Stimulated activated memory B cell treated with anti-CD40 and anti-IgM and Interleukin-4, amounts not matched to agents 10 μg/mL and 1 μg/mL and 100 μg/mL, for 72 hours (primary cell): ENCODE measurements at regions not wholly inside any gene's neighbourhood (a gene's known extent, or its start where the extent isn't known, plus 50 kb on each side); places are given as distances from the start of the nearest gene placed in this dataset.
"Not testable (repeated sequence)": the region's sequence is repeated elsewhere in the genome, so short reads cannot be mapped to it uniquely, and the experiment has no call there.

ENCODE experiments used
- ATAC-seq: fragments of 150-1000 bp; cut with Tn5 transposase; 2 replicates; pipeline ENCODE4 v1.10.0; 2021
- H3K27ac Mint-ChIP-seq: one replicate; pipeline ENCODE4 v1.8.0; 2022; ENCODE audit warnings: mild to moderate bottlenecking, mixed read lengths
- H3K27me3 Mint-ChIP-seq: one replicate; pipeline ENCODE4 v1.8.0; 2022; ENCODE audit warnings: mixed read lengths
- H3K36me3 Mint-ChIP-seq: one replicate; pipeline ENCODE4 v1.8.0; 2022; ENCODE audit warnings: mixed read lengths
- H3K4me1 Mint-ChIP-seq: one replicate; pipeline ENCODE4 v1.8.0; 2022; ENCODE audit warnings: mixed read lengths
- H3K4me3 Mint-ChIP-seq: one replicate; pipeline ENCODE4 v1.8.0; 2022; ENCODE audit warnings: mild to moderate bottlenecking, moderate library complexity, mixed read lengths
- H3K9me3 Mint-ChIP-seq: one replicate; pipeline ENCODE4 v1.8.0; 2022; ENCODE audit warnings: mixed read lengths

DNA sequence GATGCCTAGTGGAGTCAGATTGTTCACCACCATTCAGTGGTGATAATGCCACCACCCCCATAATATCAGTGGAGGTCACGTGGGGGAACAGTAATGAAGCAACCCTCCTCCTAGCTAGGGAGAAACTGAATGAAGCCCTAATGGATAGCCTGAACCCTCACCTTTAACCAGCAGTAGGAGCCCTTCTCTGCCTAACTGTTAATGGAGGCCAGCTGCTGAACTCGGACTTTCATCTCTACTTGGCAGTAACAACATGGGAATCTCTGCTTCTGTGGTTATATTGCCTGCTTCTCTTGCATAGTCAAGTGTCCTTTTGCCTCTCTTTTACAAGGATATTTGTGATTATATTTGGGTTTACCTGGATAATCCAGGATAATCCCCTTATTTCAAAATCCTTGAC lies 1097.9 kb downstream of the REEP3 start:
- Mint-ChIP-seq H3K27me3 (no peaks in the 10 kb centered on the region), H3K4me1 (no peaks in the 10 kb centered on the region), H3K4me3 (no peak overlapping the region), H3K36me3 (no peaks in the 10 kb centered on the region), H3K9me3 (no peaks in the 10 kb centered on the region), H3K27ac (no peak overlapping the region)
- no peak for ATAC-seq

DNA sequence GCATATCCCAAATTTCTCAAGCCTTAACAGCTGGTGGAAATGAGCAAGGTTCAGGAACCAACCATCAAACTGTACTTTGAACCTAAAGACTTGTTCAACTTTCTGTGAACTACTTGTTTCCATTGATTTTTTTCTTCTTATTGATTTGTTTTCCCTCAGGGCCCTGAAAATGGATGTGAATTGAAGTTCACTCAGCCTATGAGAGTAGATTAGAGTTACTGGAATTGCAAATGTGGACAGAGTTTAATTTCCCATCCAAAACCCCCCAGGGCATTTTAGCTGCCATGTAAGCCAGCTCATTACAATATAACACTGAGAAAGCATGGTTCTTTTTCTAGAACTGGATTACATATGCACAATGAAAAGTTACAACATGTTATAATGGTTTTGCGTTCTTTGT lies 1105.7 kb downstream of the REEP3 start:
- Mint-ChIP-seq H3K27me3 (no peaks in the 10 kb centered on the region), H3K36me3 (no peaks in the 10 kb centered on the region), H3K9me3 (peaks cover 4% of the 10 kb centered on the region), H3K27ac (no peak overlapping the region), H3K4me1 (no peaks in the 10 kb centered on the region), H3K4me3 (no peak overlapping the region)
- no peak for ATAC-seq

DNA sequence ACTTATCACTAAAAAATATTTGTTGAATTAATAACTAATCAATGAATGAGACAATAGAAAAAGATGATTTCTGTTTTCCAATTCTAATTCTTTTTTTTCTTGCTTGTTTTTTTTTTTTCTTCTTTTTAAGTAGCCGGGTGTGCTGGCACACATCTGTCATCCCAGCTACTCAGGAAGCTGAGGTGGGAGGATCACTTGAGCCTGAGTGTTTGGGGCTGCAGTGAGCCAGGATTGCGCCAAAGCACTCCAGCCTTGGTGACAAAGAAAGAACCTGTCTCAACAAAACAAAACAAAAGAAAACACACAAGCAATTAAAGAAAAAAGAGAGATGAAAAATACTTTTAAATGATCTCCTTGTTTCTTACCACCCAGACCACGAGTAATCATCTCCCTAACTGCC lies 1109.3 kb downstream of the REEP3 start:
- Mint-ChIP-seq H3K27me3 (no peaks in the 10 kb centered on the region), H3K4me1 (no peaks in the 10 kb centered on the region), H3K4me3 (no peak overlapping the region), H3K36me3 (no peaks in the 10 kb centered on the region), H3K27ac (no peak overlapping the region), H3K9me3 (peaks cover 4% of the 10 kb centered on the region)
- ATAC-seq = no peak

DNA sequence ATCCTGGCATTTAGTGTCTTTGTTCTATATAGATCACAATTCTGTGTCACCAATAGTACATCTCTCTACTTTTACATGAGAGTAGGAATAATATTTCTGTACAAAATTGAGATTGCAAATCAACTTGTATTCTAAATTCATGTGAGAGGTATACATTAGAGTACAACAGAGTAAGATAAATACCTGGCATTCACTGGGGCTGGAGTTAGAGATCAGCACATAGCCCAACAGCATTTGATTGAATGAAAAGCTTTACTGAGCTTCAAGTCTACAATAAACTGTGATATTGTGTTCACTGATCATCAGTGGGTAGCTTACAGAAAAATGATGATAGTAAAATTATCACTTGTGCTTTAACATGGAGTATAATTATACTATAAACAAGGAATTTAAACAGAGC lies 1114.7 kb downstream of the REEP3 start:
- no peak overlapping the region for H3K4me3 Mint-ChIP-seq
- H3K27me3 Mint-ChIP-seq = no peaks in the 10 kb centered on the region
- no peaks in the 10 kb centered on the region for H3K9me3 Mint-ChIP-seq
- H3K4me1 Mint-ChIP-seq = no peaks in the 10 kb centered on the region
- no peak overlapping the region for H3K27ac Mint-ChIP-seq
- H3K36me3 Mint-ChIP-seq = no peaks in the 10 kb centered on the region
- ATAC-seq = no peak

DNA sequence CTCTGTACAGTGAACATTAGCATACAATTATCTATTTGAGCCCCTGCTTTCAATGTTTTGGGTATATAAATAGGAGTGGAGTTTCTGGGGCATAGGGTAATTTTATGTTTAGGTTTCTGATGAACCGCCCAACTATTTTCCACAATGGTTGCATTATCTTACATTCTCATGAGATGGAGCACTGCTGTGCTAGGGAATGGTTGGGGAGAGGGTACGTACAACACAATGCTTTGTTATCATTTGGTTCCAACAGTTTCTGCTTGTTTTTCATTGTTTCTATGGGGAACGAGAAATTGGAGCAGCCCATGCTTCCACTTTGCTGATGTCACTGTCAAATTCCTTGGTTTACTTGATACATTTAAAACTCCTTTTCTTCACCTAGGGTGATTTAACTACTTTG lies 1115.3 kb downstream of the REEP3 start:
- Mint-ChIP-seq H3K4me1 (no peaks in the 10 kb centered on the region), H3K4me3 (no peak overlapping the region), H3K36me3 (no peaks in the 10 kb centered on the region), H3K27me3 (no peaks in the 10 kb centered on the region), H3K27ac (no peak overlapping the region), H3K9me3 (no peaks in the 10 kb centered on the region)
- ATAC-seq = no peak

DNA sequence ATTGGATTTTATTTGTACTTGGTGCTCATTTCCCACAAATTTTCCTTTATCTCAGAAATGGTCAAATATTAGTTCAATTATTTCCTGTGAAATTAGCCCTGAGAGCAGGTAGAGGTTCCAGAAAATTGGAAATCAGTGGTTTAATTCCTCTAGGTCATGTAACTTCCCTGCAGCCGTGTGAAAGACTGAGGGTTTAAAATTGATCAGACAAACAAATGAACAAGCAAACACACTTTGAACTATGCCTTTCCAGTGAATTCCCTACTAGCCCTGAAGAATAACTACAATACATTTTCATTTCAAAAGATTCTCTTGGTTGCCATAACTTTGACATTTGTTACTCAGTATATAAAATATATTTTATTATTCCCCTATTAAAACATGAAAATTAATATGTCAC lies 1116.7 kb downstream of the REEP3 start:
- no peaks in the 10 kb centered on the region for H3K27me3 Mint-ChIP-seq
- no peak overlapping the region for H3K4me3 Mint-ChIP-seq
- H3K9me3 Mint-ChIP-seq = peaks cover 3% of the 10 kb centered on the region
- no peaks in the 10 kb centered on the region for H3K36me3 Mint-ChIP-seq
- H3K4me1 Mint-ChIP-seq = no peaks in the 10 kb centered on the region
- no peak overlapping the region for H3K27ac Mint-ChIP-seq
- ATAC-seq = no peak

DNA sequence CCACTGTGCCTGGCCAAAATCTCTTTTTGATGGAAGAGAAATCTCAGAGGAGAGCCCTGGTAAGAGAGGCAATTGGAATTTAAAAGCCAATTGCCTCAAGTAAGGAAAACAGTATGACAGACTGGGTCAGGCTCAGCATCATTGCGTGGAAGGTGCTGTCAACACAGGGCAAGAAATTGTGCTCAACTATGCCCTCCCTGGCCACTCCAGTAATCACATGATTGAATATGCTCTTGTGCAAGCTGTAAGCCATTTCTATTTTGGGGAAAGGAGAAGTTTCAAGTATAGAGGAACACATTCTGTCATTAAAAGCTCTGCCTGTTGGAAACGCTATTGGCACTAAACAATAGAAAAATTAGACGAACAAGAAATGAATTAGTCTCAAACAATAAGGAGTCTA lies 1127.7 kb downstream of the REEP3 start:
- ATAC-seq = no peak
- H3K4me1 Mint-ChIP-seq = no peaks in the 10 kb centered on the region
- H3K9me3 Mint-ChIP-seq = peaks cover 3% of the 10 kb centered on the region
- no peaks in the 10 kb centered on the region for H3K36me3 Mint-ChIP-seq
- H3K4me3 Mint-ChIP-seq = no peak overlapping the region
- H3K27me3 Mint-ChIP-seq = no peaks in the 10 kb centered on the region
- no peak overlapping the region for H3K27ac Mint-ChIP-seq

DNA sequence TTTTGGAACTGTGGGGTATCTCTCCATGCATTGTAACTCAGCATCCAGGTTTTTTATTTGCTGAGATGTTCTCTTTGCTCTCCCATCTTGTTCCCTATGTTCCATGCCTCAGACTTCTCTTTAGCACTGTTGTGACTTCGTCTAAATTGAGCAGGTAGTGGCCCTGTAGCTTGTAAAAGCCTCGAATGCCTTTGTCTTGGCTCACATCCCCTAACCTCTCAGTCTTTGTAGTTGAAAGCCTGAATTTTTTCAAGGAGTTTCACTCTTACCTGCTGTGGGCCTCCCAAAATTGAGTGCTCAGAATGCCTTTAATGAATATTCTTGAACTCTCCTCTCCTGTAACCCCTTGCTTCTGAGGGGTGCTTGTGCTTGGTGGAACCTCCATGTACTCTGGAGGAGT lies 1137.3 kb downstream of the REEP3 start:
- H3K4me3 Mint-ChIP-seq = no peak overlapping the region
- no peaks in the 10 kb centered on the region for H3K9me3 Mint-ChIP-seq
- H3K27me3 Mint-ChIP-seq = no peaks in the 10 kb centered on the region
- H3K27ac Mint-ChIP-seq = no peak overlapping the region
- H3K4me1 Mint-ChIP-seq = no peaks in the 10 kb centered on the region
- ATAC-seq = no peak
- no peaks in the 10 kb centered on the region for H3K36me3 Mint-ChIP-seq

DNA sequence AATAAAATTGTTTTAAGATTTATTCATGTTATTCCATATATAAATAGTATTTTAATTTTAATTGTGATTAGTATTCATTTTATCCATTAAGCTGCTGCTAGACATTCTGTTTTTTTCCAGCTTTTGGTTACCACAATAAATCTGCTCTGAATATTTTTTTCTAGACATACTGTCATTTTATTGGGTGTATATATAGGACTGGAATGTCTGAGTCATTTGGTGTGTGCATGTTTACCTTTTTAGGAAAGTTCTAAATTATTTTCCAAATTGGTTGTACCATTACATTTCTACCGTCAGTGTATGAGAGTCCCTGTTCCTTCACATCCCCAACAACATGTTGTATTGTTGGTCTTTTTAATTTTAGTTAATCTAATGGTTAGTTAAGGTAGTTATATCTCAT lies 1138.1 kb downstream of the REEP3 start:
- no peaks in the 10 kb centered on the region for H3K27me3 Mint-ChIP-seq
- H3K4me1 Mint-ChIP-seq = no peaks in the 10 kb centered on the region
- H3K27ac Mint-ChIP-seq = no peak overlapping the region
- peaks cover under 1% of the 10 kb centered on the region for H3K9me3 Mint-ChIP-seq
- H3K4me3 Mint-ChIP-seq = no peak overlapping the region
- no peaks in the 10 kb centered on the region for H3K36me3 Mint-ChIP-seq
- ATAC-seq = no peak

DNA sequence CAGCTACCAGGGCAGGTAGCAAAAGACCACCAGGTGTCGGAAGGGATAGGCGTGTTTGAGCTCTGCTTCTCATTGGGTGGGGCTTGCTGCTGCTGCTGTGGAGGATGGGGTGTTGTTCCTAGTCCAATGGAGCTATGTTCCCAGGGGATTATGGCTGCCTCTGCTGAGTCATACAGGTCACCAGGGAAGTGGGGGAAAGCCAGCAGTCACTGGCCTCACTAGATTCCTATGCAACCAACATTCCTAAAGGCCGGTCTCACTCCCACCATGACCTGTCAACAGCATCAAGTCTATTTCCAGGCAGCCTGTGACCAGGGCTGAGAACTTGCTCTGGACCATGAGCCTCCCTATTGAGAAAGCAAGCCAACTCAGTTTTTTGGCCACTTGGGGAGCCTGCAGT lies 1160.8 kb downstream of the REEP3 start:
- Mint-ChIP-seq H3K9me3 (peaks cover 13% of the 10 kb centered on the region), H3K36me3 (no peaks in the 10 kb centered on the region), H3K4me3 (no peak overlapping the region), H3K27ac (no peak overlapping the region), H3K4me1 (no peaks in the 10 kb centered on the region), H3K27me3 (no peaks in the 10 kb centered on the region)
- ATAC-seq = no peak

DNA sequence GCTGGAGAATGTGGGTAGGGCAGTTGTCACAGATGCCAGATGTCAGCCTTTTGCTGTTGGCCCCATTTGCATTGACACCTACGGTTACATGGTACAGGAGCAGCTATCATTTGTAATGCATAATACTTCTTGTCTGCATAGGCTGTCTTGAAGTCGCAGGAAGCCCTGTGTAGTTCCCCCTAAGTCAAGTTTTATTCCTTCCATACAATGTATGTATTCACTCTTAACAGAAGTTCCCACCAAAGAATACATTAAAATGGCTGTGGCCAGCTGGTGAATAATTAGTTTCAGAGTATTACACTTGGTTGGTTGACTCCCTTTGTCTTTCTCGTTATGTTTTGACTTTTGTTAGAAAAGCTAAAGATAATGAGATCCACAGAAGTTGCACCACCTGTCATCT lies 1169.0 kb downstream of the REEP3 start:
- Mint-ChIP-seq H3K27ac (no peak overlapping the region), H3K9me3 (peaks cover 3% of the 10 kb centered on the region), H3K4me3 (no peak overlapping the region), H3K36me3 (no peaks in the 10 kb centered on the region), H3K4me1 (no peaks in the 10 kb centered on the region), H3K27me3 (no peaks in the 10 kb centered on the region)
- ATAC-seq = no peak

DNA sequence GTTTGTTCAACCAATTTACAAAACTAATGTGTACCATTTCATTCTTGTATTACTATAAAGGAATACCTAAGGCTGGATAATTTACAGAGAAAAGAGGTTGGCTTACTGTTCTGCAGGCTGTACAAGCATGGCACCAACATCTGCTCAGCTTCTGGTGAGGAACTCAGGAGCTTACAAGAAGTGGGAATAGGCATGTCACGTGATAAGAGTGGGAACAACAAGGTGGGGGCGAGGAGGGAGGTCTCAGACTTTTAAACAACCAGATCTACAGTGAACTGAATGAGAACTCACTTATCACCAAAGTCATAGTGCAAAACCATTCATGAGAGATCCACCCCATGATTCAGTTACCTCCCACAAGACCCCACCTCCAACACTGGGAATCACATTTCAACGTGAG lies 1178.0 kb downstream of the REEP3 start:
- ATAC-seq = no peak
- H3K4me1 Mint-ChIP-seq = no peaks in the 10 kb centered on the region
- H3K4me3 Mint-ChIP-seq = no peak overlapping the region
- no peak overlapping the region for H3K27ac Mint-ChIP-seq
- no peaks in the 10 kb centered on the region for H3K27me3 Mint-ChIP-seq
- no peaks in the 10 kb centered on the region for H3K36me3 Mint-ChIP-seq
- H3K9me3 Mint-ChIP-seq = peaks cover 5% of the 10 kb centered on the region

DNA sequence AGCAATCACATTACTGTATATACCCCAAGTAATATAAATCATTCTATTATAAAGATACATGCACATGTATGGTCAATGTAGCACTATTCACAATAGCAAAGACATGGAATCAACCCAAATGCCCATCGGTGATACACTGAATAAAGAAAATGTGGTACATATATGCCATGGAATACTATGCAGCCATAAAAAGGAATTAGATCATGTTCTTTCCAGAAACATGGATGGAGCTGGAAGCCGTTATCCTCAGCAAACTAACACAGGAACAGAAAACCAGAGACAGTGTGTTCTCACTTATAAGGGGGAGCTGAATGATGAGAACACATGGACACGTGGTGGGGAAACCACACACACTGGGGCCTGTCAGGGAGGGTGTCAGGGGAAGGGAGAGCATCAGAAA lies 1180.9 kb downstream of the REEP3 start:
- ATAC-seq, H3K9me3 Mint-ChIP-seq, H3K4me3 Mint-ChIP-seq, H3K36me3 Mint-ChIP-seq, H3K4me1 Mint-ChIP-seq, H3K27me3 Mint-ChIP-seq, H3K27ac Mint-ChIP-seq: not testable (repeated sequence)

DNA sequence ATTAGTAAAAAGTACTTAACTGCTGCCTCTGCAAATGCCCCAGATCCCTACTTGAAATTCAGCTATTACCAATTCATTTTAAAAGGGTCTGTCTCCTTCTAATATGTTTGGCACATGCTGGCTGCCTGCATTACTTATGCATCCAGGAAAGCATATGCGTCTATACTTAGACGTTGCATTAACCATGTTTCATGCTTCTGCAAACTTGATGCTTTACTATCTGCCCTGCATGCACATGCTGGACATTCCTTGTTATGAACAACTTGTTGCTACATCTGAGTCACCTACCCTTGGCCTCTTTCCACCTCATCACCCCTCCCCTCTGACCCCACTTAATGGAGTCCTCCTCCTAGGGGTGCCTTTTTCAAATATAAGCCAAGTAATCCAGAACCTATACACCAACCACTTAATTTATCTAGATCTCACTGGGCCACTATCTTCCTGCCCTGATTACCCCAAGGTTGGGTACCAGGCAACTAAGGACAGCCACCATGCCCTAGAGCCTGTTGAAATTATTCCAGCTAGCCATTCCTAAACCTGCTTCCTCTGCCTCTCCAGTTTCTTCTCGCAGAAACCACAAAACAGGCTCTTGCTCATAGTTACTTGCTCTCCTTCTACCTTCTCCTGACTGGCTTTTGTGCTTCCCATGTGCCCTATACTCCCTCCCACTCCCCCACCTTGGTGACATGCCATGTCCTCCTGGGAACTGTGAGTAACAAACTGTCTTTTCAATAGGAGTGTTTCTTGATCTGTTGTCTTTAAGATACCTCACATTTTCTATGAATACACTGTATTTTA lies 1187.9 kb downstream of the REEP3 start:
- H3K36me3 Mint-ChIP-seq = no peaks in the 10 kb centered on the region

DNA sequence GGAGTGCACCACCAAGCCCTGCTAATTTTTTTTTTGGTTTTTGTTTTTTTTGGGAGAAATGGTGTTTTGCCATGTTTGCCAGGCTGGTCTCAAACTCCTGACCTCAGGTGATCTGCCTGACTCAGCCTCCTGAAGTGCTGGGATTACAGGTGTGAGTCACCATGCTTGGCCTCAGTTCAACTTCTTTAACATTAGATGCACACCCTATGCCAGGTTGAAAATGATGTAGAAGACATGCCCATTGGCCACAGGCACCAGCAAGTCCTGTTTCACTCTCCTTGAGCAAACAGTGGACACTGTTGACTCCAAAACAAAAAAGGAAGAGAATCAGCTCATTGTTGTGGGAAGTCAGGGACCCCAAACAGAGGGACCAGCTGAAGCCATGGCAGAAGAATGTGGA lies 1205.3 kb downstream of the REEP3 start:
- H3K4me1 Mint-ChIP-seq = no peaks in the 10 kb centered on the region
- no peaks in the 10 kb centered on the region for H3K36me3 Mint-ChIP-seq
- no peaks in the 10 kb centered on the region for H3K27me3 Mint-ChIP-seq
- H3K9me3 Mint-ChIP-seq = peaks cover 8% of the 10 kb centered on the region
- no peak for ATAC-seq
- no peak overlapping the region for H3K4me3 Mint-ChIP-seq
- no peak overlapping the region for H3K27ac Mint-ChIP-seq

More for the DNA sequence above, 1187.9 kb downstream of the REEP3 start:
- H3K27me3 Mint-ChIP-seq = no peaks in the 10 kb centered on the region
- no peak for ATAC-seq
- no peaks in the 10 kb centered on the region for H3K9me3 Mint-ChIP-seq
- H3K4me3 Mint-ChIP-seq = no peak overlapping the region
- H3K4me1 Mint-ChIP-seq = no peaks in the 10 kb centered on the region
- no peak overlapping the region for H3K27ac Mint-ChIP-seq

DNA sequence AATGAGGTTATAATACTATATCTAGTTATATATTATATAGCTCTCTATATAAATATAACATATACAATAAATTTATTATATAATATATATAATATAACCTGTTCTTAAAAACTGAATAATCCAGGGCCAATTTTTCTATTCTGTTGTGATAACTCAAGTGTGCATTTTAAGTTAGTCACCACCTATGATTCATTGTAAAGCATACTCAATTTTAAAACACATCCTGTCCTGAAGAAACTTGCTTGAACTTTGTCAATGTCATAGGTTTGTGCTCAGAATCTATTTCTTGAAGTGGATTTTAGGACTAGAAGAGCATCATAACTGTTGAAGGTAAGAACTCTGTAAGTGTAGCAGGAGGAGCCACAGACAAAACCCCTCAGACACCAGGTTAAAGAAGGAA lies 1209.8 kb downstream of the REEP3 start:
- no peaks in the 10 kb centered on the region for H3K27me3 Mint-ChIP-seq
- no peak overlapping the region for H3K4me3 Mint-ChIP-seq
- H3K4me1 Mint-ChIP-seq = no peaks in the 10 kb centered on the region
- no peak overlapping the region for H3K27ac Mint-ChIP-seq
- ATAC-seq = no peak
- H3K9me3 Mint-ChIP-seq = peaks cover 10% of the 10 kb centered on the region
- no peaks in the 10 kb centered on the region for H3K36me3 Mint-ChIP-seq
